ENCODE measurements at regions not wholly inside any gene's neighbourhood (a gene's known extent, or its start where the extent isn't known, plus 50 kb on each side); places are given as distances from the start of the nearest gene placed in this dataset.

DNA sequence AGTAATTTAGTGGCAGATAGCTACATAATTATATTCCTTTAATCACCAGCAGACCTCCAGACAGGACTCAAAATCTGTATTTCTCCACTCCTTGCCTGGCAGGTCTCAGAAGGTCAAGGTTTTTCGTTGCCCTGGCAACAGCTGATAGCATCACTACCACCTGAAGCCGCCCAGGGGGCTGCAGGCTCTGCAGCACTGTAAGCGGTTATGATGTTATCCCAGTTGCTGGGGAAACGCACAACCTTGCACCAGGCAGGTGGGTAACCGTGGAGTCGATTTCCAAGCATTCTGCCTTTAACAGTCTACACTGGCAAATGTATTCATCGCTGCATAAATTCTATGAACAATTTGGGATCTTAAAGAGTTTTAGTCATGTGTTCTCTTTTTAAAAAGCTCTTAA, 756.3 kb downstream of the NTRK3 start:
- WGBS, 5 donors = 69 to 82% (median 77%) methylated on average over 7 of the region's 7 CpGs

GRCh38 chr15:87498560-87498959, 758.0 kb downstream of the NTRK3 start:
- H3K27ac ChIP-seq = no peak overlapping the region
- no peaks in the 10 kb centered on the region for H3K4me1 ChIP-seq
- DNase-seq = no peak
- H3K36me3 ChIP-seq = no peaks in the 10 kb centered on the region
- no peak for TF ChIP-seq POLR2A (IDR thresholded peaks at IDR 0.05)
- TF ChIP-seq CTCF (IDR thresholded peaks at IDR 0.05 in 8 of 11, conservative IDR thresholded peaks at IDR 0.05 in 3 of 11) = no peak
- TF ChIP-seq POLR2AphosphoS5 (IDR thresholded peaks at IDR 0.05) = no peak
- 85 to 92% (median 89%) methylated on average over 5 of the region's 5 CpGs for WGBS, 5 donors
- H3K27me3 ChIP-seq (replicated peaks in 1 of 7) = no peaks in the 10 kb centered on the region
- H3K4me3 ChIP-seq = no peak overlapping the region
- intact Hi-C loops (cut with DNase I; ENCODE audit: low total_unique reads) = no loop called here
- no peaks in the 10 kb centered on the region for H3K9me3 ChIP-seq

More for the DNA sequence above, 756.3 kb downstream of the NTRK3 start:
- intact Hi-C loops (cut with DNase I; ENCODE audit: low total_unique reads) = no loop called here
- no peak overlapping the region for H3K27ac ChIP-seq
- H3K4me1 ChIP-seq = no peaks in the 10 kb centered on the region
- H3K36me3 ChIP-seq = no peaks in the 10 kb centered on the region
- no peaks in the 10 kb centered on the region for H3K27me3 ChIP-seq (replicated peaks in 1 of 7)
- TF ChIP-seq POLR2AphosphoS5 (IDR thresholded peaks at IDR 0.05) (no peak), POLR2A (IDR thresholded peaks at IDR 0.05) (no peak), CTCF (IDR thresholded peaks at IDR 0.05 in 8 of 11, conservative IDR thresholded peaks at IDR 0.05 in 3 of 11) (no peak)
- H3K4me3 ChIP-seq = no peak overlapping the region
- no peaks in the 10 kb centered on the region for H3K9me3 ChIP-seq
- no peak for DNase-seq

GRCh38 chr15:87496795-87497194, 759.7 kb downstream of the NTRK3 start:
- no peaks in the 10 kb centered on the region for H3K27me3 ChIP-seq (replicated peaks in 1 of 7)
- TF ChIP-seq POLR2AphosphoS5 (IDR thresholded peaks at IDR 0.05) = no peak
- TF ChIP-seq POLR2A (IDR thresholded peaks at IDR 0.05) = no peak
- no peak for TF ChIP-seq CTCF (IDR thresholded peaks at IDR 0.05 in 8 of 11, conservative IDR thresholded peaks at IDR 0.05 in 3 of 11)
- intact Hi-C loops (cut with DNase I; ENCODE audit: low total_unique reads) = no loop called here
- WGBS, 5 donors = 37 to 46% (median 42%) methylated on average over 2 of the region's 2 CpGs
- H3K36me3 ChIP-seq = no peaks in the 10 kb centered on the region
- peaks cover 0 to 4% (median under 1%) of the 10 kb centered on the region in 8 donors for H3K9me3 ChIP-seq
- H3K4me1 ChIP-seq = no peaks in the 10 kb centered on the region
- H3K27ac ChIP-seq = no peak overlapping the region
- no peak overlapping the region for H3K4me3 ChIP-seq
- DNase-seq = no peak

- Histone ChIP-seq H3K4me3 (no peak overlapping the region), H3K36me3 (no peaks in the 10 kb centered on the region), H3K9me3 (peaks cover 0 to 7% (median 1%) of the 10 kb centered on the region in 8 donors), H3K4me1 (no peaks in the 10 kb centered on the region), H3K27me3 (replicated peaks in 1 of 7) (no peaks in the 10 kb centered on the region), H3K27ac (no peak overlapping the region)
- no peak for DNase-seq
- TF ChIP-seq CTCF (IDR thresholded peaks at IDR 0.05 in 8 of 11, conservative IDR thresholded peaks at IDR 0.05 in 3 of 11) (no peak), POLR2A (IDR thresholded peaks at IDR 0.05) (no peak), POLR2AphosphoS5 (IDR thresholded peaks at IDR 0.05) (no peak)
- intact Hi-C loops (cut with DNase I; ENCODE audit: low total_unique reads) = no loop called here
- 72 to 83% (median 78%) methylated on average over 2 of the region's 2 CpGs for WGBS, 5 donors
Measured at GRCh38 chr15:87496109-87496508, 760.4 kb downstream of the NTRK3 start.
